ENCODE measurements at regions not wholly inside any gene's neighbourhood (a gene's known extent, or its start where the extent isn't known, plus 50 kb on each side); places are given as distances from the start of the nearest gene placed in this dataset.

GRCh38 chr9:36745977-36746376 lies 173.3 kb downstream of the MELK start:
- H3K36me3 Mint-ChIP-seq (ENCODE audit: low read depth) = no peaks in the 10 kb centered on the region
- no peak overlapping the region for H3K4me3 Mint-ChIP-seq
- TF ChIP-seq CTCF (conservative IDR thresholded peaks at IDR 0.05) = no peak
- H3K4me1 Mint-ChIP-seq = no peaks in the 10 kb centered on the region
- DNase-seq (ENCODE audit: low read depth, low spot score) = no peak
- no peak overlapping the region for H3K27ac Mint-ChIP-seq (ENCODE audit: unreplicated experiment)
- H3K9me3 Mint-ChIP-seq = no peaks in the 10 kb centered on the region
- peaks cover 52% of the 10 kb centered on the region for H3K27me3 Mint-ChIP-seq (ENCODE audit: low read depth)

- Mint-ChIP-seq H3K27ac (ENCODE audit: unreplicated experiment) (no peak overlapping the region), H3K4me3 (no peak overlapping the region)
Observed at GRCh38 chr9:36746415-36746814, 173.7 kb downstream of the MELK start.

GRCh38 chr9:36748322-36748899 lies 175.7 kb downstream of the MELK start:
- Mint-ChIP-seq H3K27ac (ENCODE audit: unreplicated experiment) (no peak overlapping the region), H3K4me3 (no peak overlapping the region), H3K4me1 (no peaks in the 10 kb centered on the region), H3K9me3 (no peaks in the 10 kb centered on the region), H3K27me3 (ENCODE audit: low read depth) (peaks cover 75% of the 10 kb centered on the region), H3K36me3 (ENCODE audit: low read depth) (no peaks in the 10 kb centered on the region)
- peak; percentile 70 for DNase-seq (ENCODE audit: low read depth, low spot score)
- no peak for TF ChIP-seq CTCF (conservative IDR thresholded peaks at IDR 0.05)

More at GRCh38 chr9:36746415-36746814, 173.7 kb downstream of the MELK start:
- no peaks in the 10 kb centered on the region for H3K9me3 Mint-ChIP-seq
- DNase-seq (ENCODE audit: low read depth, low spot score) = no peak
- H3K27me3 Mint-ChIP-seq (ENCODE audit: low read depth) = peaks cover 56% of the 10 kb centered on the region
- H3K36me3 Mint-ChIP-seq (ENCODE audit: low read depth) = no peaks in the 10 kb centered on the region
- no peaks in the 10 kb centered on the region for H3K4me1 Mint-ChIP-seq
- TF ChIP-seq CTCF (conservative IDR thresholded peaks at IDR 0.05) = no peak

GRCh38 chr9:36749461-36749860 lies 176.8 kb downstream of the MELK start:
- no peak for DNase-seq (ENCODE audit: low read depth, low spot score)
- H3K9me3 Mint-ChIP-seq = no peaks in the 10 kb centered on the region
- no peaks in the 10 kb centered on the region for H3K4me1 Mint-ChIP-seq
- no peak overlapping the region for H3K4me3 Mint-ChIP-seq
- TF ChIP-seq CTCF (conservative IDR thresholded peaks at IDR 0.05) = no peak
- H3K36me3 Mint-ChIP-seq (ENCODE audit: low read depth) = no peaks in the 10 kb centered on the region
- no peak overlapping the region for H3K27ac Mint-ChIP-seq (ENCODE audit: unreplicated experiment)
- H3K27me3 Mint-ChIP-seq (ENCODE audit: low read depth) = peaks cover 85% of the 10 kb centered on the region

- Mint-ChIP-seq H3K27me3 (ENCODE audit: low read depth) (peaks cover 96% of the 10 kb centered on the region), H3K27ac (ENCODE audit: unreplicated experiment) (no peak overlapping the region)
- DNase-seq (ENCODE audit: low read depth, low spot score) = no peak
Observed at GRCh38 chr9:36750630-36751029, 177.9 kb downstream of the MELK start.

More at GRCh38 chr9:36750630-36751029, 177.9 kb downstream of the MELK start:
- Mint-ChIP-seq H3K9me3 (no peaks in the 10 kb centered on the region), H3K36me3 (ENCODE audit: low read depth) (no peaks in the 10 kb centered on the region), H3K4me3 (no peak overlapping the region), H3K4me1 (no peaks in the 10 kb centered on the region)
- no peak for TF ChIP-seq CTCF (conservative IDR thresholded peaks at IDR 0.05)

All from neural crest cell (in vitro differentiated cells).